ENCODE measurements at regions not wholly inside any gene's neighbourhood (a gene's known extent, or its start where the extent isn't known, plus 50 kb on each side); places are given as distances from the start of the nearest gene placed in this dataset.

- Histone ChIP-seq H3K36me3 (no peaks in the 10 kb centered on the region), H4K20me1 (ENCODE audit: low read depth) (no peaks in the 10 kb centered on the region), H2AFZ (replicated peaks) (no peak overlapping the region), H3K27ac (no peak overlapping the region), H3F3A (ENCODE audit: low read depth) (no peaks in the 10 kb centered on the region), H3K9ac (no peak overlapping the region), H3K79me2 (ENCODE audit: low read depth) (no peaks in the 10 kb centered on the region), H3K4me1 (no peaks in the 10 kb centered on the region), H3K27me3 (no peaks in the 10 kb centered on the region), H3K4me3 (no peak overlapping the region), H3K4me2 (no peak overlapping the region), H3K9me3 (ENCODE audit: low read depth) (no peaks in the 10 kb centered on the region)
- no peaks in the 10 kb centered on the region for H3K36me3 Mint-ChIP-seq
- TF ChIP-seq EZH2phosphoT487 (IDR thresholded peaks at IDR 0.05) (no peak), EZH2 (IDR thresholded peaks at IDR 0.05) (no peak), CTCF (IDR thresholded peaks at IDR 0.05) (no peak)
- H3K4me3 Mint-ChIP-seq = peak overlapping the region; percentile 39
- no peak for DNase-seq (ENCODE audit: low spot score)
- H3K27ac Mint-ChIP-seq = no peak overlapping the region
- H3K9me3 Mint-ChIP-seq = peaks cover 3% of the 10 kb centered on the region
- peaks cover 14% of the 10 kb centered on the region for H3K27me3 Mint-ChIP-seq (ENCODE audit: insufficient read depth, low read depth)
- peaks cover 28% of the 10 kb centered on the region for H3K4me1 Mint-ChIP-seq
Observed at GRCh38 chr1:234896477-234897389, 231.9 kb downstream of the TOMM20 start.

GRCh38 chr1:234893725-234894630, 234.7 kb downstream of the TOMM20 start:
- Histone ChIP-seq H3K4me1 (no peaks in the 10 kb centered on the region), H3K4me3 (no peak overlapping the region), H4K20me1 (ENCODE audit: low read depth) (no peaks in the 10 kb centered on the region), H3K9ac (no peak overlapping the region), H3K27me3 (no peaks in the 10 kb centered on the region), H3K79me2 (ENCODE audit: low read depth) (no peaks in the 10 kb centered on the region), H2AFZ (replicated peaks) (no peak overlapping the region), H3K4me2 (no peak overlapping the region), H3K27ac (no peak overlapping the region), H3K9me3 (ENCODE audit: low read depth) (no peaks in the 10 kb centered on the region), H3F3A (ENCODE audit: low read depth) (no peaks in the 10 kb centered on the region), H3K36me3 (no peaks in the 10 kb centered on the region)
- H3K27me3 Mint-ChIP-seq (ENCODE audit: insufficient read depth, low read depth) = peaks cover 19% of the 10 kb centered on the region
- no peak overlapping the region for H3K4me3 Mint-ChIP-seq
- no peaks in the 10 kb centered on the region for H3K36me3 Mint-ChIP-seq
- TF ChIP-seq EZH2phosphoT487 (IDR thresholded peaks at IDR 0.05) (no peak), CTCF (IDR thresholded peaks at IDR 0.05) (no peak), EZH2 (IDR thresholded peaks at IDR 0.05) (no peak)
- peaks cover 20% of the 10 kb centered on the region for H3K4me1 Mint-ChIP-seq
- no peaks in the 10 kb centered on the region for H3K9me3 Mint-ChIP-seq
- no peak overlapping the region for H3K27ac Mint-ChIP-seq
- no peak for DNase-seq (ENCODE audit: low spot score)

GRCh38 chr1:234893359-234893724, 235.3 kb downstream of the TOMM20 start:
- Histone ChIP-seq H2AFZ (replicated peaks) (no peak overlapping the region), H3K79me2 (ENCODE audit: low read depth) (no peaks in the 10 kb centered on the region), H3K36me3 (no peaks in the 10 kb centered on the region), H3K9ac (no peak overlapping the region), H3K4me2 (no peak overlapping the region), H3K27ac (no peak overlapping the region), H3K4me3 (no peak overlapping the region), H4K20me1 (ENCODE audit: low read depth) (no peaks in the 10 kb centered on the region), H3F3A (ENCODE audit: low read depth) (no peaks in the 10 kb centered on the region), H3K9me3 (ENCODE audit: low read depth) (no peaks in the 10 kb centered on the region), H3K4me1 (no peaks in the 10 kb centered on the region), H3K27me3 (no peaks in the 10 kb centered on the region)
- peaks cover 2% of the 10 kb centered on the region for H3K9me3 Mint-ChIP-seq
- peaks cover 20% of the 10 kb centered on the region for H3K27me3 Mint-ChIP-seq (ENCODE audit: insufficient read depth, low read depth)
- H3K36me3 Mint-ChIP-seq = no peaks in the 10 kb centered on the region
- H3K4me3 Mint-ChIP-seq = no peak overlapping the region
- H3K27ac Mint-ChIP-seq = peak overlapping the region; percentile 25
- DNase-seq (ENCODE audit: low spot score) = no peak
- H3K4me1 Mint-ChIP-seq = peaks cover 17% of the 10 kb centered on the region
- TF ChIP-seq CTCF (IDR thresholded peaks at IDR 0.05) (no peak), EZH2 (IDR thresholded peaks at IDR 0.05) (no peak), EZH2phosphoT487 (IDR thresholded peaks at IDR 0.05) (no peak)

Measured in neural progenitor cell (in vitro differentiated cells).